DMS 273 treated with DMSO at 0.1 percent for 48 hours (cell line): ENCODE measurements at regions not wholly inside any gene's neighbourhood (a gene's known extent, or its start where the extent isn't known, plus 50 kb on each side); places are given as distances from the start of the nearest gene placed in this dataset.

Experiments
- DNase-seq: peaks from one replicate; lab custom pipeline; 2025; lab: John Stamatoyannopoulos, UW

DNA sequence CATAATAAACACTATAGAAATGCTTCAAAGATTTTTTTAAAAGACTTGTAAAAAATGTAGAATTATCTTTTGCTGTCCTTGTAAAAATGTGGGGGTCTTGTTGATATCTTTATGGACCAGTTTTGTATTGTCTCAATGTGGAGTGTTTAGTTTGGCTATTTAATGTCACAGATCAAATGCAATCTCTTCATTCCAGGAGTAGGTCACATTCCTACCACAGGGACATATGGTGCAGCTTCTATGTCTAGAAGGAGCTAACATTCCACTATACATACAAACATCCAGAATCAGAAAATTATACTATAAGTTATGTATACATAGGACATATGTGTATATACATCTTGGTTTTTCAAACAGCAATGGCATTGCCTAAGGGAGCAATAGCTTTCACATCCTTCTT lies 345.7 kb downstream of the BMP4 start:
- DNase-seq: no peak

- DNase-seq: no peak
These were observed 347.6 kb downstream of the BMP4 start for GRCh38 chr14:53609009-53609408.

DNA sequence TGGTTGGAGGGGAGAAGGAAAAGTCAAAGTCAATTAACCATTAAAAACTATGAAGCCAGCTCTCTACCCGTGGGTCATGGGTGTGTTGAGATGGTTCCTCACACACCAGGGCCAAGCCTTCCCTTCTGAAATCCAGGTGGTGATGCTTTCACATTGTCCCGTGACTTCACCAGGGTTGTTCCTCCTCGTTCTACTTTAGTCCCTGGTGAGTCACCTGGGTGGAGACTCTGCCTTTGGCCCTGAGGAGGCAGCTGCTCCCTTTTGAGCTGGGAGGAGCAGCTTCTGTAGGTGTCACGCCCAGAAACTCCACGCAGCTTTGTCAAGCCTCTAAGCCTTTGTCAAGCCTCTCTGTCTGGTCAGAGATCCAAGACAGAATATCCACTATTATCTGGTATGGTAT lies 348.3 kb downstream of the BMP4 start:
- no peak for DNase-seq

DNA sequence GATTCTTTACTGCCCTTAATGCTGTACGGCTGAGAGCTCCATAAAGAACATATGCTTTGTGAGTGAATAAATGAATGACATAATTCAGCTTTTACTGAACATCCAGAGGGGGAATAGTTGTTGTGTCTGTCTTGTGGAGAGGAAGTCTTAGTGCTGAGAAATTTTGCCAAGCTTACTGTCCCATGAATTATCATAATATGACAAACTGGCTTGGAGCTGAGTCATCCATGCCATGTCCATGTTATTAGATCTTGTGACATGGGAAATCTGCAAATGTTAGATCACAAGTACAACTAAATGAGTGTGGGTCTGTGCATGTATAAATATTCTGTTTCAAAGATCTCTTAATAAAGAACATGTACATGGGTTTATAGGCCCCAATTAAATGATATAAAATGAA lies 350.4 kb downstream of the BMP4 start:
- no peak for DNase-seq

DNA sequence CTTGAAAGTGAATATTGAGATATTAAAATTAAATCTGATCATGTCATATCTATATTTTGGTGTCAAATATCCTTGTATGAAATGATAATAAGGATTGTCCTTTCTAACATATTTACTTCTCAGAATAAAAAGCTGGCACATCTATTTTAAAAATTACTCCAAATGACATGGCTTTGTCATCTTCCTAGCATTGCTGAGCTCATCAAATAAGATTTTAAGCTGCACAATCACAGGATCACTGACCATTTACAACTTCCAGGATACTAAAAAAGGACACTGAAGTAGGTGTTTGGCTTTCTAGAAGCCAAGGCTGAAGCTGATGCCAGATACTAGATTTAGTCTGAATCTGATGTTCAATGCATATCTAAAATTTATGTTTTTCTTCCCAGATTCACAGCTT lies 351.1 kb downstream of the BMP4 start:
- no peak for DNase-seq

DNA sequence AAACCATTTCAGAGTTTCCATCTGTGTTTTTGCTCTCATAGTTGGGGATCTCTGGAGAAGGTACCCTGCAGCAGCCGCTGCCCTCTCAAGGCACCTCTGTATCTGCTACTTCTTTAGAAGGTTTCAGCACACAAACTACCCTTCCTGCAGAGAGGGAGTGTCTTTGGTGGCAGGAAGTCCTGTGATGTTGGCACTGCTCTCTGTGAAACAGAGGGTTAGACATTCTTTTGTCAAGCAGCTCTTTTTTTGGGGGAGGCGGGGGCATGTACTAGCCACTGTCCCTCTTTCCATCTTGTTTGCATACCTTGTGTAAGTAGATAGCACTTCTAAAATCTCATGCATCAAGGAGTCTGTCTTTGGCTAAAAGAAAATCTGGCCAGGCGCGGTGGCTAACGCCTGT lies 352.6 kb downstream of the BMP4 start:
- DNase-seq: no peak

- DNase-seq: no peak
These were observed 355.2 kb downstream of the BMP4 start for GRCh38 chr14:53601409-53601808.

GRCh38 chr14:53599221-53599945 lies 357.2 kb downstream of the BMP4 start:
- no peak for DNase-seq

DNA sequence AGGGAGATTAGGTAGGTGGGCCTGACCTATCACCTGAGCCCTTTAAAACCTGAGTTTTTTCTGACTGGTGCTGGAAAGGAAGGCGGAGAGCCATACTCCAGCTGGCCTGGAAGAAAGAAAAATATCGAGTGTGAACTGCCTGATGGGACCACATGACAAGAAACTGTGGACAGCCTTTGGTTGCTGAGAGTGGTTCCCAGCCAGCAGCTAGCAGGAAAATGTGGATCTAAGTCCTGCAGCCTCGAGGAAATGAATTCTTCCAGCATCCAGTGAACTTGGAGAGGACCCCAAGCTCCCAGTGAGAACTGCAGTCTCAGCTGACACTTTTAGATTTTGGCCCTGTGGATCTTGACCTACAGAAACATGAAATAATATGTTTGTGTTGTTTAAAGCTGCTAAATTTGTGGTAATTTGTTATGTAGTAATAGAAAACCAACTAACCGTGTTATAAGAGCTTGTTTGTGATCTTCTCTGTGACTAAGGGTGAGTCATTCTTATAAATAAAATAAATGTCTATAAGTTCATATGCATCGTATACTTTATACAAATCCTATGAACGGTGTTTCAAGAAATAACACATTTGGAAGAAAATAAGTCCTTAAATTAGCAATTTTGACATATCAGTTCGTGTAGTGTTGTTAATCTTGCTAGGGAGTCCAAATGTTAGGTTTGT lies 359.6 kb downstream of the BMP4 start:
- DNase-seq: no peak

DNA sequence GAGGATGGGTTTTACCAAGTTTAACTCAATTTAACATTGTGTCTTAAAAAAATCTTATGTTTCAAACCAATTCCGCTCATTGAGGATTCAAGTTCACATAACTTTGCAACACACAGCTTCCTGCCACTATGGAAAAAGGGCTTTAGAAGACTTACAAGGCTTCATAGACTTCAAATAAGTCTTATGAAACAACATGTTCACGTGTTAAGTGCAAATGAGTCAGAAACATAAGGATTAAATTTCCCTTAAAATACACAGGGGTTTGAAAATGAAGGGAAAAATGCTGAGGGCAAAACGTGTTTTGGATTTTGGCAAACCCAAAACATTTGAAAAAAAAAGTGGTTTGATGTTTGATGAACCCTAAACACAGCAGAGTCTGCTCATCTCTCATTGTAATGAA lies 364.8 kb downstream of the BMP4 start:
- no peak for DNase-seq

DNA sequence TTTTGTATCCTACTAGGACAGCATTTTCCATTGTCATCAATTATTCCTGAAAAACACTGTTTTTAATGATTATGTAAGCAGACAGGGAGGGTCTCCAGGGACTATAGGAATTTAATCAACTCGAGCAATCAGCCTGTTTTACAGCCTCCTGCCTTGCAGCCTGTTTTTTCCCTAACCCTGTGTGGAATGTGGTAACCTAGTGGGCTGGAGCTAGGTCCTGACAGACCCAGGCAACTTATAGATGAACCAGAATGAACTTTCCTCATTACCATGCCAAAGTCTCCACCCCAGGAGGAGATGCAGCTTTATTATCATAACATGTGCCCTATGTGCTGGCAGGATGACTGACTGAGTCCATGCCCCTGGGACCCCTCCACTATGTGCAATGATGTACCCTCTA lies 375.1 kb downstream of the BMP4 start:
- no peak for DNase-seq

GRCh38 chr14:53571641-53572328 lies 384.8 kb downstream of the BMP4 start:
- no peak for DNase-seq

DNA sequence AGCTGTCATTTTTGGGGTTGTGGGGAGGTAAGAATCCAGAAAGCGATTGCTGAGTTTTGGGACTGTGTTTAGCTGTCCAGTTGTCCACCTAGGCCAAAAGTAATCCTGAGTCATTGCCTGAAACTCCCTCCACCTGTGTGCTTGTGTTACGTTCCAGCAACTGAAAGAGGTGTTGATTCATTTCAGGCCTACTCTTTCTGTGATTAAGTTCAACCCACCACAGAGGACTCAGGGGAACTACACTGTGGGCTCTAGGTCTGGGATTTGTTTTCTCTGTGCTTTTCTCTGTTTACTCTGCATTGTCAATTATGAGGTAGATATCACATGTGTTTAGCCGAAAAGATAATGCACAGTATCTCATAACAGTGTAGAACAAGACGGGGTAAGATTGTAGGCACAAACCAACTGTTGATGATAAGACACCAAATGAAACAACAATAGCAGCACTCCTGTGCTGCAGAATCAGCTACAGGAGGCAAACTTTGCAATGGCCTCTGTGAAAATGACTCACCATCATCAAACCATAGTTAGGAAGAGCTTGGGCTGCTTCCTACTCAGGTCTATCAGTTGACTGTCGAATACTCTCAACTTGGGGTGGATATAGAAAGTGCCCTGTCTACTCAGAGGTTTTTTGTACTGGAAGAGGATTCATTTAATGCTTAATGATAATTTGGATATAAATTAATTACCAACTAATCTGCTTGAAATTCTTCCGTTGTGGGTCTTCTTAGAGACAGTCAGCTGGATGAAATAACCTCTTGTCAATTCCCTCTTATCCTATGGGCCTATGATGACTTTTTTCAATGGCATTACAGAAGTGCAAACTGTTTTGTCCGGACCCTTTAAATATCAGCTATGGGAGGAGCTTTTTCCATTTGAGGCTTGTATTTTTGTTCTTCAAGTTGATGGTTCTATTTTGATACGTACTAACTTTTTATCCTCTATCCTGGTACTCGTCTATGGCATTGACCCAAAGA lies 385.9 kb downstream of the BMP4 start:
- DNase-seq: no peak

GRCh38 chr14:53569446-53569845 lies 387.2 kb downstream of the BMP4 start:
- DNase-seq: no peak

GRCh38 chr14:53567236-53567780 lies 389.3 kb downstream of the BMP4 start:
- no peak for DNase-seq

- DNase-seq: no peak
These were observed 391.8 kb downstream of the BMP4 start for GRCh38 chr14:53564870-53565269.

DNA sequence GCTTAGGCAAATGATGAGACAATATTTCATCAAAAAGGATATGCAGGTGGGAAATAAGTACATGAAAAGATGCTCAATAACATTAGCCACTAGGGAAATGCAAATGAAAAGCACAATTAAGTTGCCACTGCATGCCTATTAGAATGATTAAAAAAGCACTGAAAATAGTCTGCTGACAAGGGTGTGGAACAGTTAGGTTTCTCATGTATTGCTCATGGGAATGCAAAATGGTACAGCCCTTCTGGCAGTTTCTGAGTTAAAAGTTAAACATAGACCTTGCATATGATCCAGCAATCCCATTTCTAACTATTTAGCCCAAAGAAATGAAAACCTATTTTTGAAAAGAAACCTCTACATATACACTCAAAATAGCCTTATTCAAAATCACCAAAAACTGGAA lies 393.0 kb downstream of the BMP4 start:
- no peak for DNase-seq

DNA sequence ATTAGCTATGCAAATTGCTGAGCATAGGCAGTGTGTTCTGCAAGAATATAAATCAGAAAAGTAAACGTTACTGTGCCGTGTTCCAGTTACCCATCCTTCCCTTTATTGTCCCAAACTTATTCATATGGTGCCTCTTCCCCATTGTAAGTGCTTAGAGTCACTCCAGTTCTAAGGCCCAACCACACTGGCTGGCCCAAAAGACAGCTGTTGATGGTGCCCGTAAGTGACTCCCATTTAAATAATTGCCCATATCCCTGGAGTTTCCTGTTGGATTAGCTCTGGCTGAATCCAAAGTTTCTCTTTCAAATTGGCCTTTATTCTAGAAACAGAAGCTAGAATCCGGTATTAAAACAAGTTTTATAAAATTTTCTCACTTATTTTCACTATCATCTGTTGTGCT lies 400.1 kb upstream of the DDHD1 start:
- DNase-seq: no peak

DNA sequence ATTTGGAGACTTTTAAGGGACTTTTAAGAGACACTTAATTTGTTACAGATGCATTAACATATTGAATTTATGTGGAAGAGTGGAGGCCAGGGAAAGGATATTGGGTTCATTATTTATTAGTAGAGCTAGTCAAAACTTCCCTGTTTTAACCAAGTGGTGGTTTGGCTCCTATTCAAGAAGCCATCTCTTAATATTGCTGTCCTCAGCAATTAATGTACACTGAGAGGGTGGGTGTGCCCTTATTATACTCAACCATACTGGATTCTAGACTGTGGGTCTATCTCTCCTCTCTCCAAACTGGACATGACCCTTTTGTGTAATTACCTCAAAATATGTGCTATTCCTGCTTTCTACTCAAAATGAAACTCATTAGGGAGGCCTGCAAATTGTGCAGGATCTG lies 398.7 kb upstream of the DDHD1 start:
- DNase-seq: no peak

- no peak for DNase-seq
These were observed 397.7 kb upstream of the DDHD1 start for GRCh38 chr14:53550776-53551175.

- DNase-seq: no peak
These were observed 396.8 kb upstream of the DDHD1 start for GRCh38 chr14:53549956-53550355.

GRCh38 chr14:53547593-53547992 lies 394.5 kb upstream of the DDHD1 start:
- DNase-seq: no peak
